HS-27A (cell line): ENCODE measurements at regions not wholly inside any gene's neighbourhood (a gene's known extent, or its start where the extent isn't known, plus 50 kb on each side); places are given as distances from the start of the nearest gene placed in this dataset.
"Not testable (repeated sequence)": the region's sequence is repeated elsewhere in the genome, so short reads cannot be mapped to it uniquely, and the experiment has no call there.

Source experiments
- DNase-seq: peaks from one replicate; pipeline ENCODE4 v3.0.0-alpha.2; 2012; ENCODE audit warnings: low read depth, missing footprints

DNA sequence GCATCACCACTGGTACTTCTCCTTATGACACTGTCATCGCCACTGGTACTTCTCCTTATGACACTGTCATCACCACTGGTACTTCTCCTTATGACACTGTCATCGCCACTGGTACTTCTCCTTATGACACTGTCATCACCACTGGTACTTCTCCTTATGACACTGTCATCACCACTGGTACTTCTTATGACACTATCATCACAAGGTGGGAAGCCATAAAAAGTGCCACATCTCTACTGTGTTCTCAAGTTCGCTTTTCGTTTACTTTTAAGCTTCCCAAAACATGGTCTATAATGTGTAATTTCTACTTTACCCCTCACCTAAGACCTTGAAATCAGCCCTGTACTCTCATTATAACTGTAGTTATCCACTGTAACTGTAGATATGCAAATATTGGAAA lies 745.4 kb upstream of the CHAC2 start:
- not testable (repeated sequence) for DNase-seq

DNA sequence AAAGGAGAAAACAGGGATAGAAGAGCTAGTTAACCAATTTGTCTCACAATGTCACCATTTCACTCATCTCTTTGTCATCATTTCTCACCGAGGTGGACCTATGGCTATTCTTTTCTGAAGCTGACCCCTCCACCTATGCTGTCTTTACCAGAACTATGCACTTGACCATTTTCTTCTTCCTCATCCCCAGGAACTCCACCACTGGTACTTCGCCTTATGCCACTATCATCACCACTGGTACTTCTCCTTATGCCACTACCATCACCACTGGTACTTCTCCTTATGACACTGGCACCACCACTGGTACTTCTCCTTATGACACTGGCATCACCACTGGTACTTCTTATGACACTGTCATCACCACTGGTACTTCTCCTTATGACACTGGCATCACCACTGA lies 745.8 kb upstream of the CHAC2 start:
- no peak for DNase-seq

DNA sequence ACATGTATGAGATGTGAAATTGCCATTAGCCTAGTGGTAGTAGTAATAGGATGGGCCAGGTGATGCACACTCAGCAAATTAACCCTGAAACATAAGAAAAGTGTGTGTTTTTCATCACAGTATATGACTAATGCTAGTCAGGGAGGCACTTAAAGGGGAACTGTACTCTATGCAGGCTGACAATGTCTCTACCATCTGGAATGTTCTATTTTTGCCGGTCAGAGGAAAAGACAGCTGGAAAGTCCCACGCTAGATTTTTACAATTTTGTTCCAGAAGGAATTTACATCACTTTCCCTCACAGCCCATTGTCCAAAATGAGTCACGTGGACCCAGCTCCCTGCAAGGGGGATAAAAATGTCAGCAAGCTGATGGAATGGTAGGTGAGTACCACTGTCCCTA lies 746.3 kb upstream of the CHAC2 start:
- no peak for DNase-seq

DNA sequence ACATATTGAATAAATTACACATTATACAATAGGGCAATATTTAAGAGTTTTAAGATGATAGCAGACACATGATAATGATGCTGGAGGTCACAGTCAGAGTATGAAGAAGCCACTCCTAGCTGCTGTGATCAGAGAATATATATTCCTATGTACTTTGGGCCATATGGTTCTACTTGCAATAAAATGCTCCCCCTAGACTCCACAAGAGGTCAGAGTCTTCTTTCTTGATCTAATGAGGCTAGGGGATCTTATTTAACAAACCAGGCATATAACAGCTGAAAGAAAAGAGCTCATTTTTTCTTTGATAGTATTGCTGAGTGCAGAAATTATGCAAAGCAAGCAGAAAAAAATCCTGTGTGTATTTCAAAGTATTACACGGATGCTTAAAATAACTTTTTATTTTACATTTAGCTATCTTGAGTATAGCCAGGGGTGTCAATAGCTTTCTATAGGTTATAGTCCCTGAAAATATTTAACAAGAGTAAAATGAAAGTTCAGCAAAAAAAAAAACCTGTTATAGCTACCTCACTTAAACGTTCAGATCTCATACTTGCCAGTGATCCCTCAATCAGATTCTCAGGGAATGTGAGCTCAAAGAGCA lies 748.7 kb upstream of the CHAC2 start:
- DNase-seq, result no peak

DNA sequence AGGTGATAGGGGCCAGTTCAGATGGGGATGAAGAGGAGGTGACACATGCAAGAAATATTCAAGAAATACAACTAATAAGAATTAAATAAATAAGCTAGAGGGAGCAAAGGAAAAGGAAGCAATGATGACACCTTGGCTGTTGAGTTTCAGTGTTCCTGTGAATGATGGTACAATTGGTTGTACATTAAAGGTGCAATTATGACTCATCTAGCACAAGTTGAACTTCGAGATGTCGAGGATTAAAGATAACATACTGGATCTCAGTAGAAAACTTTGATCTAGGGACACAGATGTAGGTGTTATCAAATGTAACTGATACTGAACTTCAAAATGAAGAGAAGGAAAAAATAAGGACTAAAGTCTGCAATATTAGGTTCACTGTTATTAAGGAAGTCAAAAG lies 760.6 kb upstream of the CHAC2 start:
- DNase-seq, result no peak

DNA sequence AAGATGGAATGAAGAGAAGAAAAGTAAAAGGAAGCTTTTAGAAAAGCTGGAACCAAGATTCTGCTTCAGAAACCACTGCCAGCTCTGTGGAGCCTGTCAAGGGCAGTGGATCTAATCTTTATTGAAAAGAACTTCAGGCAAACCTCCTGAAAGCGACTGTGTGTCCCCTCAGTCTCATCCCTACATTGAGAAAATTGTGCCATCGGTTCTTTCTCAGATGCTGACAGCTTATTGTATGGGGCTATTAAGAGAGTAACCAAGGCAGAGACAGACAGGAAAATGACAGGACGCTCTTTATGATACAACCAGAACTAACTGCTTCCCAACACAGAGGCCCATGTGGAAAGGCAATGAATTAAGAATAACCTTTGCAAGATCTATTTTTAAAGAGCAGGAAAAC lies 763.2 kb upstream of the CHAC2 start:
- no peak for DNase-seq

DNA sequence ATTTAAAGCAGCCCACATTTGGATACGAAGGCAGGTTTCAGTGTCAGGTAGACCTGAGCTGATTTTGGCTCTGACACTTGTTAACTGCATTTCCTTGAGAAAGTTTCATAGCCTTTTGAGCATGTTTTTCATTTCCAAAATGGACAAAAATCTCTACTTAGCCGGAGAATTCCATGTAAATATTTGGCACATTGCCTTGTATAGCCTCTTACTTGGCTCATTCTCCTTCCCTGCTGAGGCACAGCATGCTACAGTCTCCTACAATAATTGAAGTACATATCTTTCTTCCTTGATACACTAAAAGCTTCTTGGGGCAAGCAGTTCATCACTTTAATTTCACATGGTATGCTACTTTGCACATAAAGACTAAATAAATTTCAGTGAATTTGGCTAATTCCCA lies 772.2 kb upstream of the CHAC2 start:
- no peak for DNase-seq

DNA sequence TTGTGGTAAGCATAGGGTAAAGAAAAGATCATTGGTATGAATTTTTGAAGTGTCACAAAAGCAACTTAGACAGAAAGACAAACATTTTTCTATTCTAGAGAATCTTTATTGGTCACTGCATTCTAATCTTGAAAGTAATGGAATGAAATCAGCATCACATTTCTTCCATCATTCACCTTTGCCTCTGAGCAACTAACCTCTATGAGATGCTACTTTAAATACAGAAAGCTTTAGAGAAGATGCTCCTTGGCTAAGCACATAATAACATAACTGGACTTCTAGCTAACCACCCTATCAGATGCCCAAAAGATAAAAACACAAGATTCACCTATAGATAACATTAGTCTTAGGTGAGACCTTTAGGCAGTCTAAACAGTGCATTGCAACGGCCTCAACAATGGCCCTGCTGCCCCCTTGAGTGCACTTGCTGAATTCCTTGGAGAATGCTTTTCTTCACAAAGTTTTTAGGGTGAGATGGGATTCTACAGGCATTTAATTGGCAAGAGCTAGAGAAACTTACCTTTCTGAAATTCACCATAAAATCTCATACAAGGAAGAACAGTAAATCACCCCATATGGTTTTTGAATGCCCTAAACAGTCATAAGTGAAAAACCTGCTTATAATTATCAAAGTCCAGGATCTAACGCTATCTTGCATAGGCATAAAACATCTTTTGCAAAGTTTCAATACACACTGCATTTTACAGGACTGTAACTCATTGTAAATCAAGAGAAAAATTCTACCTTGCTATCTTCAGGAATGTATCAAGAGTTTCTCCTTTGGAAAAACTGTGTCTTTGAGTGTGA lies 791.3 kb upstream of the CHAC2 start:
- no peak for DNase-seq

DNA sequence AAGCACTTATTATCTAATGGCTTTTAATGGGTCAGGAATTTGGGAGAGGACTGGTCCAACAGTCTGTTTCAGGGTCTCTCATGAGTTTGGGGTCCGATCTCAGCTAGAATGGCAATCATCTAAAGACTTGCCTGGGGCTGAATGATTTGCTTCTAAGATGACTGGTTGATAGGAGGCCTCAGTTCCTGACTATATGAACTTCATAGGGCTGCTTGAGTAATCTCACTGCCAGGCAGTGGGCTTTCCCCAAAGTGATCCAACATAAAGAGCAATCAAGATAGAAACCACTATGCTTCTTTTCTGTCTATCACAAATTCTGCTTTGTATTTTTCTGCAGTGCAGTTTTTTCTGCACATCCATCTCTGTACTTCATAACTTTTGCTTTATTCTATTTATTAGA lies 793.5 kb upstream of the CHAC2 start:
- DNase-seq, result no peak

DNA sequence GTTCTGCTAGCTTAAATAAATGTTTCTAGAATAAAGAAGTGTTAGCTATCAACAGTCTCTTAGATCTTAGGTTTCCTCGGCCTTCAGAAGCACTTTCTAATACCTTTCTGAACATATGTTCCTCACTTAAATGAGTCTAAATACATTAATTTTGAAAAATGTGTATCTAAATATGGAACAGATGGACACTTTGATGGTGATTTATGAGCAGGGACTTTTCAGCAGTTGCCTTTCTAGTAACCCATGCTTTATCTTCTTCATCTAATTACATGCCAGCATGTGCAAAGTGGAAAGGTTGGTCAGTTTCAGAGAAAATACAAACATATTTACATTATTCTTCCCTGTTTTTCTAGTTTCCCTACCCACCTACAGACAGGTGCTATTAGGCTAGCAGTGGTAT lies 797.0 kb upstream of the CHAC2 start:
- DNase-seq, result no peak

DNA sequence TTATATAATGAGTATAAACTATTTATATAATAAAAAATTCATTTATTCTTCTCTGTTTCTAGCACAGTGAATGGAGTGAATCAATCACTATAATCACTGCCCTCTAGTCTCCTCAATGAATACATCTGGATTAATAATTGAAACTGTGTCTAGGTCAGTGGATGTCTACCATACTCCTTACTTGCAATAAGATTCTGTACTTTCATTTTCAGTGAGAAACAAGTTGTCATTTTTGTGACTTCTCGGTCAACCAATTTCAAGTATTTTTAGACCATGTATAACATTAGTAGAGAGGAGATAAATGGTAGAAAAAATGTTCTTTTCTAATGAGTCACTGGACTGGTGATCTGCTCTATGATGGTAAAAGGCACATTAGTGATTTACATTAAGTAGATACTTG lies 799.6 kb upstream of the CHAC2 start:
- no peak for DNase-seq

DNA sequence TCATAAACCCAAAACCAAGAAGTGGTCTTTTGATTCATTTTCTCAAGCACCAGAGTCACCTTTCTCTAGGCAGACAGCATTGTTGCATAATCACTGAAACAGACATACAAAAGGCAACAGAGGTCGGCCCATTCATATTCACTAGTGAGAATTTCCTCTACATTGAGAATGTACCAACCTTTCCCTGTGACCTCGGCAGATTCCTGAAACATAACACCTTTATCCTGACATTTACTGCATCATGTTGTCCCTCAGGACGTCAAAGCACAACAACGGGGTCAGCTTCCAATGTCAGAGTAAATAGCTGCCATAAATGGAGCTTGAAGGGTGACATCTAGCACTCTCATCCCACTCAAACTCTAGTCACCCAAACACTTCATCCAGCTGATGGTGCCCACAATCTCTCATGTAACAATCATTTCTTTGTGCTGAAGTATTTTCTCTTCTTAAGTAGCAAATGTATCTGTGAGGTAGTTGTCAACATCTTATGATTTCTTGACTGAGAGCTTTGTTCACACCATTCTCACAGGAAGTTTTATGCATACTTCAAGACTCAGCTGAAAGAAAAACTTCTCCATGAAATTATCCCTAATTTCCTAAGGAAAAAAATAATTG lies 802.6 kb upstream of the CHAC2 start:
- no peak for DNase-seq

DNA sequence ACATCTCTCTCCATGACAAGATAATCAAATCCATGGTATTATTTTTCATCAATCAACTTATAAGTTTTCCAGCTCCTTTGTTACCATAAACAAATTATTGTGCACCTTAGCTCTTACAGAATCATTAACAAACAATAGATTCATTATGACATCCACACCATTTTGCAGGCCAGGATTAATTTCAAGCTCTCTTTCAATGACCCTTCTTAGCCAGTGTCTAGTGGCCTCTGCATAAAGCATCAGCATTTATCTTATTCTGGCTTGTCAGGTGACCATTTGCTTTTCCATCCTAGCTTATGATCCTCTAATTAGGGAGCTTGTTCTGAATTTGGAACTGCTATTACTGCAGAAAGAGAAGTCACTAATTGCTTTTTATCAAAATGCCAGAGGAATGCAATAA lies 806.2 kb upstream of the CHAC2 start:
- no peak for DNase-seq

DNA sequence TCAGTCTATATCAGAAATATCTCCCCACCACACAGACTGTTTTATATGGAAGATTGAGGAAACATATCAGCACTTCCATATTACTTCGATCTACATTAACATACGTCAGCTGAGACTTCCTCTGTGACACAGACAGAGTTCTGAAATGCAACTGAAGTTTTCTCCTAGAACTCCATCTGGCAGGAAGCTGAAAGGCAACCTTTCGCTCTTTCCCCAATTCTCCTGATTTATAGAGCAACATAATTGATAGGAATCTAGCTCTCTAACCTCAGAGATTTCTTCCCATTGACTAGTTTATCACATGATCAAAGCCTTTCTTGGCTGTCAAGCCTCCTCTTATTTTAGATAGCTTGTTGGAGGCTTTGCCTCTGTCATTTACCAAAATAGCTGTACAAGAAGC lies 806.7 kb upstream of the CHAC2 start:
- no peak for DNase-seq

DNA sequence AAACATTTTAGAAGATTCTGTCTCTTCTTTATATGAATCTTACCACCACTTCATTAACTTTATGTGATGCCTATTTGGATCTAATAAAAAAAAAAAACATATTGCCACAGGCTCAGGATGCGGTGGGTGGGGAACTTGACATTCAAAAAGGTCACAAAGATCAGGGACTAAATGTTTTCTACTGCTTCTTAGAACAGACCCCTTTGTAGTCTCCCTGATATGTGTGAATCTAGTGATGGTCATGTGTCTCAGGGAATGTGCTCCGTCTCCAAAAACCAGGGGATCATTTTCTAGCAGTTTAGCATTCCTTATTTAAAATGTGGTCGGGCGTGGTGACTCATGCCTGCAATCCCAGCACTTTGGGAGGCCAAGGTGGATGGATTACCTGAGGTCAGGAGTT lies 807.8 kb upstream of the CHAC2 start:
- no peak for DNase-seq

DNA sequence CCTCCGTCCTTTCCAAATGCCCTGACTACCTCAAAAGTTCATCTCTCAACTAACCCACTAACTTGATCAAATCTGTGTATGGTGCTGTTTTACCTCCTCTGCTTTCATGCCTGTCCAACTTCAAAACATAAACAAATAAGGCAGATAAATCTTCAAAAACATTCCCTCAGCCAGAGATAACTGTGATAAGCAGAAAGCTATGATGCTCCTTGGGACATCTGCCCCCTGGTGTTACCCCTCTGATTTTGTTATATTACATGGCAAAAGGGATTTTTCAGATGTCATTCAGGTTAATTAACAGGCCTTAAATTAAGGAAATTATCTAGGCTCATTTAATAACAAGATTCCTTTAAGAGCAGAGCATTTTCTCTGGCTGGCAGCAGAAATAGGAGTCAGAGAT lies 810.8 kb upstream of the CHAC2 start:
- no peak for DNase-seq

DNA sequence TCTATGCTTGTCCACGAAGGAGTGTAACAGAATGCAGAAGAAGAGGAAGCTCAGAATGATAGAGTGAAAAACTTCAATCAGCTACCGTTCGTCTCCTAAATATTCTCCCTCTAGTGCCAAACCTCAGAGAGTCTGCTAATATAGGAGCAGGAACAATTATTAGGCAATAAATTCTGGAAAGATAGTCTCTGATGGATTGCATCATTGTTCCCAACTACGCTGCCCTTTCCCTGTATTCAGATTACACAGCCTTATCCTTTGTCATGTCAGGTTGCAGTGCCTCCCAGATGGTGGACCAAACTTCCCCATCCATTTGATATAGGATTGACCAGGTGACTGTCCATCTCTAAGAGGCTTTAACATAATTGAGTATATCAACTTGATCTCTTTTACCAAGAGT lies 811.5 kb upstream of the CHAC2 start:
- no peak for DNase-seq

DNA sequence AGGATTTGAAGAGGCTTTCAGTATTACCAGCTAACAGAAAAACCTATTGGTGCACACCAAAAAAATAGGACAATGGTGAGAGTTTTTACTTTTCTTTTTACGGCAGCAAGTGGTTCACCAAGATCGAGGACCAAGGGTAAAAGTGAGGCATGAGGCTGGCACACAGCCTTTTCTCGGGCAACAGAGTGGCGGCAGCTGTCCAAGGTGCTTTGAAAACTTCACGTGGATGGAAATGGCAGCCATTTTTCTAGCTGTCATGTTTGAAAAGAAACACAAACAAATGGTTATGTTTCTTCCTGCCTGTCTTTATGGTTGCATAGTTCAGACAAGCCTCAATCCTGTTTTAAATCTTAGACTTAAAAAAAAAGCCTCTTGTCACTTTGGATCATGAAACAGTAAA lies 812.5 kb upstream of the CHAC2 start:
- DNase-seq, result no peak

DNA sequence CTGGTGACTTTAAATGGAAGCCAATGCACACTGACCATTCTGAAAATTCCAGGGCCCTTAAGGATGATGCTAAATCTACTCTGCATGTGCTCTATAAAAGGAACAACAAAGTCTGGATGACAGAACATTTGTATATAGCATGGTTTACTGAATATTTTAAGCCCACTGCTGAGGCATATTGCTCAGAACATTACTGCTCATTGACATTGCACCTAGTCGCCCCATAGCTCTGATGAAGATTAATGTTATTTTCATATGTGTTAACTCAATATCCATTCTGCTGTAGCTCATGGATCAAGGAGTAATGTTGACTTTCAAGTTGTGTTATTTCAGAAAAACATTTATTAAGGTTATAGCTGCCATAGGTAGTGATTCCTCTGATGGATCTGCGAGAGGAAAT lies 827.5 kb upstream of the CHAC2 start:
- DNase-seq, result no peak

DNA sequence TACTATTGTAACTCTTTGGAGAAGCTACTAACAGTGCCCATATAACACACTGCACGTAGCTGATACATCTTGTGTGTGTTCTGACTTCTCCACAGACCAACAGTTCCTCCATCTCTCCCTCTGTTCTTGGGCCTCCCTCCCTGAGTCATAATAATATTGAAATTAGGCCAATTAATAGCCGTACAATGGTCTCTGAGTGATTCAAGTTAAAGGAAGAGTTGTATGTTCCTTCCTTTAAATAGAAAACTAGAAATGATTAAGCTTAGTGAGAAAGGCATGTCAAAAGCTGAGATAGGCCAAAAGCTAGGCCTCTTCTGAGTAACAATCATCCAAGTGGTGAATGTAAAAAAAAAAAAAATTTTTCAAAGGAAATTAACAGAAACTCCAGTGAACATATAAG lies 828.4 kb upstream of the CHAC2 start:
- DNase-seq, result no peak

DNA sequence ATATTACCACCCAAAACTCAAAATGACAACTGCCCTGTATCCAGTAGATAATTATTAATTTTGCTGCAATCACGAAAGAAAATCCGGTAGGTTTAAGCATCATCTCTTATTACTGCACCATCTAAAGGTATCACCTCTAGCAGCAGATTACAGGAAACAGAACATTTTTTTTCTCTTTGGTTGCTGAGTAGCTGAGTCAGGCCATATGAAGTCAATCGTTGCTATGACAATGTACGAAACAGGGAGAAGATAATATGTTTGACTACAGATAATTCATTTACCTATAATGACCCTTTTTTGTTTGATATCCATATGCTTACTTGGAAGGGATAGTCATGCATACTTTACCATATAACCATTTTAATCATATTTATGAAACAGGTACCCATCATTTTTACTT lies 831.6 kb upstream of the CHAC2 start:
- no peak for DNase-seq

DNA sequence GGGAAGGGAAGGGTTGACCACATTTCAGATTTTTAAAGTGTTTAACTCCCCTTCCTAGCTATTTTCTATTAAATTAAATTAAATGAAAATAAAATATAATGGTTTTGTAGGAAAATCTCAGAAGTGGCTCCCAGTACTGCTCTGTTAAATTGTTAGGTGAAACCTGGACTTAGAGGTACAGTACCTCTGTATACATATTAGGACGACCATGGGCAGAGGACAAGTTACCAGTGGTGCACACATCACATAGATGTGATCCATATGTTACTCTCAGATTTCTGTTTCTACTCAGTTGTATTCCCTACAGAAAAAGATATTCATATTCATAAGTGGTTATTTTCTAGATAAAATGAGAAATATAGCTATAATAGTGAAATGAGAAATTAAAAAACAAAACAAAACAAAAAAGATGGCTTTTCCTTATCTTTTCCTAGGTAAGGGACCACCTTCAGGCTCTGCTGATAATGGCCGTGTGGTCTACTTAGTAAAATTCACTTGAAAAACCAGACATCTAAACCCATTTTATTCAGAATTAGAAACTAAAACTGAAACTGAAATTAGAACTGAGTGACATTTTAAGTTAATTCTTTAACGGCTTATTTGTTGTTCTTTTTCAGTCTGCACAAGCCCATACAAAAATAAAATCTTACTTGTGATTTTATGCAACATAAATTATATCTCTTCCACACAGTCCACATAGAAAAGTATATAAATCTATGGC lies 832.5 kb upstream of the CHAC2 start:
- DNase-seq, result no peak

DNA sequence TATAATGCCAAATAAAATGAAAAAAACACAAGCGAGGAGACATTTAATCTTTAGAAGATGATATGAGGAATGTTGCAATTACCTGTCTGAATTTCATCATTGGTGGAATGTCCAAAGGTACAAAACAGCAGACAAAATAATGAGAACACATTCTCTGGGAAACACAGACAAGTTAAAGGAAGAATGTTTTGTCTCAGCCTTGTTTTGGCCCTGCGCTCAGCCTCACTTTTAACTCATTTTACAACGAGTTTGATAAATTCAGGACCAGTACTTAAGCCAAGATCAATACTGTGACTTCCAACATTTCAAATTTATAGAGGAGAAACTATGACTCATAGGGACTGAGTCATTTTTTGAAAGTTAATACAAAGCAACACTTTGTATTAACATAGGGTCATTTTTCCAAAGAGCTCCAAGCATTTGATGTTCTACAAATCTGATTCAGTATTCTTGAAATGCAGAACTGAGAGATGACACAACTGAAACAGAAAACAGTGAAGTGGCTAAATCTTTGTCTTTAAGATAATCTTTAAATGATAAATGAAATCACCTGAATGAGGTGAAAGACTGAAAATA lies 833.2 kb upstream of the CHAC2 start:
- peak; percentile 57 for DNase-seq
